ENCODE measurements at regions not wholly inside any gene's neighbourhood (a gene's known extent, or its start where the extent isn't known, plus 50 kb on each side); places are given as distances from the start of the nearest gene placed in this dataset.
"Not testable (repeated sequence)": the region's sequence is repeated elsewhere in the genome, so short reads cannot be mapped to it uniquely, and the experiment has no call there.

DNA sequence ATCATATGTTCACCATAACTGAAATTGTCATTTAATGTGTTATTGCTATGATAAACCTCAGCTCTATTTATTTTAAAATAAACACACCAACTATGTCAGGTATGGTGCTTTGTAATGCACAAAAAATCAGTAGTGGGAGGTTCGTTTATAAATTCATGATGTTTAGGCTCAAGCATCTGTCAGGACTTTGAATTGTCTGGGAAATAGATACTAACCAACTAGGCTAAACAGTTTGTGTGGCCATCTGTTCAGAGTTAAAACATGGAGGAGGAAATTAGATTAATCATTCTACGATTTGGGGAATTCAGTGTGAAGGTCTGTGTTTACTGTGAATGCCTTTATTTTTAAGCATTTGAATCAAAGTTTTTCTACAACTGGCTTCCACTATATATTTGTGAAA lies 212.6 kb upstream of the FZD8 start:
- DNase-seq (ENCODE audit: low spot score) = no peak

DNA sequence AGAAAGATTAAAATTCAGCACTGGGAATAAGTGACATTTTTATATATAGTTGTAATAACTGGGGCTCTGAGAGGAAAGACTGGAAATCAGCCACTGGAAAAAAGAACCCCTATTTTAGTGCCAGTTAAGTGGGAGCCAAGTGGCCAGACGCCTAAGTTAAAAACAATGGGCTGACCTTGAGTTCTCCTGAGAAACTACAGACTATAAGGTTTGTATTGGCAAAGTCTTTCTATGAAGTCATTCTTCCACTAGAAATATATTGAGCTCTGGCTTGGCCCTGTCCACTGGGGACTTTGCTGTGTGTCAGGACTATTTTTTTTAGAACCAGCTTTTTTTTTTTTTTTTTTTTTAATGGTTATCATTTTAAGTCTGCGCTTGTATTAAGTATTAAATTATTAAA lies 210.6 kb upstream of the FZD8 start:
- DNase-seq (ENCODE audit: low spot score) = no peak

DNA sequence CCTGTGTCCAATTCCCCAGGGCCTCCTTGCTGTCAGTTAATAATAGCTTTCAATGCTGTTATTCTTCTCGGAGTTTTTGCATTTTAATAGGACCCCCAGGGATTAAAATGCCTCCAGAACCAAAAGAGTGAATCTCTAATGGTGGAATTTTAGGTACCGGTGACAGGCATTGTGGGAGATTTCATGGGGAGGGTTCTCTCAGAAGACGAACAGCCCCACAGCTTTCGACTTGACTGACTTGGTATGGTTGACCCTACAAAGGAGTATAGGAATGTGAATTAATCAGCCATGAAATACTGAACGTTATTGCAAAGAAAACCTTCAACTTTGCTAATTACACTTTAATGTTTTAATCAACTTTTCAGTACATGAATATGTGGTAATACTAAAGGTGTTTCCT lies 206.3 kb upstream of the FZD8 start:
- DNase-seq (ENCODE audit: low spot score) = no peak

DNA sequence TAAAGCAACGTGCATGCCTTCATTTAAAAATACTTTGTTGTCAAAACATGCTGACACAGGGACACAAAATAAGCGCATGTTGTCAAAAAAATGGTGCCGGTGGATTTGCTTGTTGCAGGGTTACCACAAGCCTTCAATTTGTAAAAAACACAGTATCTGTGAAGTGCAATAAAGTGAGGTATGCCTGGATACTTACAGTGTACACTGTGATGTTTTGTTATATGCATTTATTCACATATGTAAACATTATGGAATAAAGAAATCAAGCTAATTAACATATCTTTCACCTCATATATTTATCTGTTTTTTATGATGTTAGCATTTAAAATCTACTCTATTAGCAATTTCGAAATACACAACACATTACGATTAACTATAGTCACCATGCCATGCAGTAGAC lies 202.6 kb upstream of the FZD8 start:
- no peak for DNase-seq (ENCODE audit: low spot score)

DNA sequence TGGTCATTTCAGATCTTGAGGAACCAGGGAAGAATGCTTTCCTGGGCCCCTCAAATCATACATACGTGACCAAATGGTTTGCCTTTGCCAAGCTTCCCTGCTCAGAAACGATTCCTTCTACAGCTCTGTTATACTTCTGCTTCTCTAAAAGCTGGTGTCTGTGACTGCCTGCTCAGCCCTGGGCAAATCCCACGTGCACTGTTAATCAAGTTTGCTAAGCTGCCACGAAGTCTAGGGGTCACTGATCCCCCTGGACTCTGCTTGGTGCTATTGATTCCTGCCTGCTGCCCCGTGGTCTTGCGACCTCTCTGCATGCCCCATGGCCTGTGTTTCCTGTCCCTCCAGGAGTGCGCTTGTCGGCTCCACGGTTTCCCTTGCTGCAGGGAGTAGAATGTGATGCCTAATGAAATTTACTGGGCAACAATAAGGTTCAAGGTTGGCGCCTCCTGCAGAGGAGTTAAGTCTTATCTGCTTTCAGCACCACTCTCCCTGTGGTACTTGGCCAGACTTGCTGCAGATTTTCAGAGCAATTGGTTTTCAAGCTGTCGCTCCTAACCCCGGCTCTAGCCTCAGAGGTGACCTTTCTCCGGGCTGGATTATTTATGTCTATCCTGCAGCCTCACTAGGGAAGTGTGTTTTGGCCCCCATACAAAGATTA lies 201.6 kb upstream of the FZD8 start:
- DNase-seq (ENCODE audit: low spot score) = no peak

DNA sequence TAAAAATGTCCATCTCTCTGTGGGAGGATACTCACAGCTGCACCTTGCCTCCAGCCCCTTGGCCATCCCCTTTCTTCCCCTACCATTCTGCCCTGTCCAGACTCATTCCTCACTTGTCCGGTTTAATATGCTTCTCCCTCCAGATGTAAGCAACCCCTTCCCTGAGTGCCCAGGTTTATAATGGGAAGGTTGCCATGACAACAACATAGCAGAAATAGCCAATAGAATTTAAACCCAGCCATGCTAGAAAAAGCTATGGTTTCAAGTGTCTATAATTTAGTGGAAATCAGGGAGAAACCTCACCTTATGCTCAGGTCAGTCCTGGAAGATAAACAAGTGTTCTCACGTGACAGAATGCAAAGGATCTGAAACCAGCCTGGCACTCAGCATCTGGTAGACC lies 196.0 kb upstream of the FZD8 start:
- no peak for DNase-seq (ENCODE audit: low spot score)

DNA sequence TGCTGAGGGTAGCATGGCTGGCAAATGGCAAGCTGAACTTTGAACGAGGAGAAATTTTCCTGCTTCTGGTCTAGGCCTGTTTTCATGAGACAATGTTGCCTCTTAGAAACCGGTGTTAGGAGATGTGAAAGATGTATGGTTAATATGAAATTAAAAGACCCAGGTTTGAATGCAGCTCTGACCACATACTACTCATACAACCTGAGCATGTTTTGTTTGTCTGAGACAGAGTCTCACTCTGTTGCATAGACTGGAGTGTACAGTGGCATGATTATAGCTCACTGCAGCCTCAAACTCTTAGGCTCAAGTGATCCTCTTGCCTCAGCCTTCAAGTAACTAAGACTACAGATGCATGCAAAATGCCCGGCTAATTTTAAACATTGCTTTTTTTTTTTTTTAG lies 193.4 kb upstream of the FZD8 start:
- no peak for DNase-seq (ENCODE audit: low spot score)

DNA sequence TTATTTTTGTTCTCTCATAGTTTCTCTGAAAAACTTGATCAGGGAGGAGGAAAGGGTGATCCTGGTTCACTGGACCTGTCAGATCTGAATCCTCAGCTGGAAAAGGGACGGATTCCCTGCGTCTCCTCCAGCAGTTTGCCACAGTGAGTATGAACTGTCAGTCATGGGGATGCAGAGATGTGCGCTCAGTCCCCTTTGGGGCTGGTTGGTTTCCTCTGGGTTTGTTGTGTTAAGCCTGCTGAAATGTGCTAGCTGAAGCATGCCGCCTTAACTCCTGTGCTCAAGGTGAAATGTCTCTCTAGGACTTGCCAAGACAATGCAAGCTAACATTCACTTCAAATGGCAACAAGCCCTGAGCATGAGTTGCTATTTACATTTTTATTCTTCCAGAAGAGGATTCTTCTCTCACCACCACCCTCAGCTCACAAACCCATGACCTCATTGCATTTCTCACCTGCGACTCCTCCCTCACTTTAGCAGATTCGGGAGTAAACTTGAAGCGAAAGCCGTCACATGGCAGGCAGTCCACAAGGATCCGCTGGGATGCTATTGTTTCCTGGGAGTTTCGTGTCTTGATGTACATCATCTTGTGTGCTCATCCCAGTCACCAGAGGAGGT lies 192.9 kb upstream of the FZD8 start:
- no peak for DNase-seq (ENCODE audit: low spot score)

DNA sequence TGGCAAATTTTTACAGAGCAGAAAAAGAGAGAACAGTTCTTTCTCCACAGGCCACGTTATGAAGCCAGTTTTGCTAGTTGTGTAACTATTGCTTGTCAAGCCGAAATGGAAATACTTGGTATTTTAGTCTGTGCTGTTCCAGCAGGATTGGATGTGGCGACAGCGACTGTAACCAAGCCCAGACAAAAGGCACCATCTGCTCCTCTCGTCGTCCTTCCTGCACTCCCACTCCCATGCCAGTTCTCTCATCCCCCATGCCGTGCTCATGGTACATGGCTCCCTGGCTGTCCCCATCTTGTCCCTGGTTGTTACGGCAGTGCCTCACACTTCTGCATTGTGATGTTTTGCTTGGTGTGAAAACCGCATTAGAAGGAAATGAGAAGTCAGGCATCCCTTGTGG lies 185.7 kb upstream of the FZD8 start:
- peak; percentile 76 for DNase-seq (ENCODE audit: low spot score)

DNA sequence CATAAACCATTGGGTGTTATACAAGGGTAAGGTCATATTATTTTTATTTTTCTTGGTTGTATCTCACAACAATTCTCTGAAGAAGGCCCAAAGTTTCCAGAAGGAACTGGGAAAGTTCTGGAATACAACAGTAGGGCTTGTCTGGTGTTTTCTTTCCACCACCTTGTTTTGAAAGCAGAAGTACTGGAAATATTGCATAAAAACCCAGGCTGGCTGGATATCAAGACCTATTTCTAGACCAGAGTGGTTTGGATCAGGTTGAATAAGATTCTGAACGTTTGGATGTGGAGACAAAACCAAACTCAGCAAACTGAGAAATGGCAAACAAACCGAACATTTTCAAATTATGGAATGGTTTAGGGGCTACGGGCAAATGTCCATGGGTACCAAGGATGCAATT lies 182.6 kb upstream of the FZD8 start:
- no peak for DNase-seq (ENCODE audit: low spot score)

DNA sequence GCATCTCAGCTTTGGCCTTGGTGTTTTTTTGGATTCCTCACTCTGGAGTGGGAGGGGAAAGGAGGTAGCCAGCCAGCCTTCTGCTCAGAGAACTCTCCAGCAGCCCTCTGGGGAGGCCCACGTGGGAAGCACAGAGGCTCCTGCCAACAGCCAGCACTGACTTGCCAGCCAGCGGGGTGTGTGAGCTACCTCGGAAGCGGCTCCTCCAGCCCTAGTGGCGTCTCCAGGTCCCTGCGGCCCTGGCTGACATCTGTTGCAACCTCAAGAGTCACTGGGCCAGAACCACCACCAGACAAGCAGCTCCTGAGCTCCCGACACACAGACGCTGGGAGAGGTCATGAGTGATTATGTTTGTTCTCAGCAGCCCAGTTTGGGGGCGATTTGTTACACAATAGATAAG lies 180.2 kb upstream of the FZD8 start:
- DNase-seq (ENCODE audit: low spot score) = peak; percentile 61

DNA sequence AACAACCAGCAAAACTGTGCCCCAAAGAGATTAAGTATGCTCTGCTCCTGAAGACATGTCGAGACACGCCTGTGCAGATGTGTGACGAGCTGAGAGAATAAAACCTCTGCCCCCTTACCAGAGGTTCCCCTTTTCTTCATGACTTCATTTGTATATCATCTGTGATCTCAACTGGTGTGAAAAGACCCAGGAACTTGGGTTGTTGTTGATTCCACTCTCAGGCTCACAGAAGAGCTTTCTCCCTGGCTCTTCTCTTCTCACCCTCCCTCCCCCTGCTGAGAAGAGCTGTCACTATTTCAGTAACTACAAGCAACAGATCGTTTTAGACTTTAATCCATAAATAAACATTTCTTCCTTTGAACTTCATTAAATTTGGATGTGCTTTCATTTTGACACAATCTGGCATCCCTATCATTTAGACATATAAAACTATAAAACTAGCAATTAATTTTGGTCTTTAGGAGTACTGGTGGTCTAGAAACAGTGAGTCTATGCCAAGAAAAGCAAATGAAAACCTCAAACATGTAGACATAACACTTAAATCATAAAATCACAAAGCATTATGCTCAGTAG lies 179.3 kb upstream of the FZD8 start:
- DNase-seq (ENCODE audit: low spot score) = no peak

DNA sequence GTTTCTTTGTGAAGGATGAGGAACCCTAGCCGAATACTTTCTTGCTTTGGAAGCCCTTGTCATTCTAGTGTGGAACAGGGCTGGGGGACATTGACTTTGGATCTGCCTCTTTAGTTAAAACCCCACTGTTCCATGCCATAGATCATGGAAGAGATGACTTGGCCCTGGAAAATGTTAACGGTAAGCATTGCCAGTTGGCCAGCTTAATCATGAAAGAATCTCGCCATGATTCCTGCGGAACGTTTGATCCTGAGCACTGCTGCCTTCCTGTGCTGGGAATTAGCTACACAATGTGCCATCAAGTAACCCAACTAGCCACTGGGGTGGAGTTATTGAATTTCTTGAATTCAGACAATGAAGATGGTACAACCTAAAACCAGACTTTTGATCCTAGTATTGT lies 177.6 kb upstream of the FZD8 start:
- DNase-seq (ENCODE audit: low spot score) = no peak

DNA sequence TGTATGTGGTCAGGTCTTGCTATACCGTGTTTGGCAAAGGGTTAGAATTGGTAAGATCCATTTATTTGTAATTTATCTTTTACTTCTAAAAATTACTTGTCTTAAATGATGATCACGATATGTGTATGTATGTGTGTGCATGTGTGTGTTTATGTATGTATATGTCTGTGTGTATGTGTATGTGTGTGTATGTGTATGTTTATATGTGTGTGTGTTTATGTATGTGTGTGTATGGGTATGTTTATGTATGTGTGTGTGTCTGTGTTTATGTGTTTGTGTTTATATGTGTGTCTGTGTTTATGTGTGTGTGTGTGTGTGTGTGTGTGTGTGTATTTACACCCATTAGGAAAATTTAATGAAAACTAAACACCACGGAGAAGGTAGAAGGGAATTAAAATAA lies 176.9 kb upstream of the FZD8 start:
- no peak for DNase-seq (ENCODE audit: low spot score)

DNA sequence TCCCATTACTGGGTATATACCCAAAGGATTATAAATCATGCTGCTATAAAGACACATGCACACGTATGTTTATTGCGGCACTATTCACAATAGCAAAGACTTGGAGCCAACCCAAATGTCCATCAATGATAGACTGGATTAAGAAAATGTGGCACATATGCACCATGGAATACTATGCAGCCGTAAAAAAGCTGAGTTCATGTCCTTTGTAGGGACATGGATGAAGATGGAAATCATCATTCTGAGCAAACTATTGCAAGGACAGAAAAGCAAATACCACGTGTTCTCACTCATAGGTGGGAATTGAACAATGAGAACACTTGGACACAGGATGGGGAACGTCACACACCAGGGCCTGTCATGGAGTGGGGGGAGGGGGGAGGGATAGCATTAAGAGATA lies 175.0 kb upstream of the FZD8 start:
- not testable (repeated sequence) for DNase-seq (ENCODE audit: low spot score)

DNA sequence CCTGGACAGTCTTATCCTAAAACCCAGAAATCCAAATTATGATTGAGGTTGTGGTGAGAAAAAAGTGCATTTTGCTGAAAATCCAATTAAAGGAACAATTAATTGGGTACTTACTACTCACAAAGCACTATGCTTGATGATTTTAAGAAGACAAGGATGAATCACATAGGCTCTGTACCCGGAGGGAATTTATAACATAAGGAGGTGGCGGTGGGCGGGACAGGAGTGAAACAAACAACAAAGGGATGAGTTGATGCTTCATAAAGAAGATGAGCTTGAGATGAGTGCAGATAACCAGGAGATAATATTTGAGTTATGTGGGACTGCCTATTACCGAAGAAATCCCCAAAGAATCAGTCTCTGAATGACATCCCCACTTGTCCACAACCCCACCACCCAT lies 171.1 kb upstream of the FZD8 start:
- DNase-seq (ENCODE audit: low spot score) = no peak

DNA sequence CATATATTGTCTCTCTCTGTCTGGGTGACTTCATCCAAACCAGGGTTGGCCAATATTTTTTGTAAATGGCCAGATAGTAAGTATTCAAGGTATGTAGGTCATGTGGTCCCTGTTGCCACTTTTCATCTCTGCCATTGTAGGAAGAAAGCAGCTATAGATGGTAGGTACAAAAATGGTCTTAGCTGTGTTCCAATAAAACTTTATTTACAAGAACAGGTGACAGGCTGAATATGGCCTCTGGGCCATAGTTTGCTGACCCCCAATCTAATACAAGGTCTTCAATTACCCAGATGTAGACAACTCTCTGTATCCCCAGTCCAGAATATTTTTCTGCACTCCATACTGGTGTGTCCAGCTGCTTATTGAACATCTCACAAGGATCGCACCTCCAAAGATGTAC lies 166.2 kb upstream of the FZD8 start:
- no peak for DNase-seq (ENCODE audit: low spot score)

DNA sequence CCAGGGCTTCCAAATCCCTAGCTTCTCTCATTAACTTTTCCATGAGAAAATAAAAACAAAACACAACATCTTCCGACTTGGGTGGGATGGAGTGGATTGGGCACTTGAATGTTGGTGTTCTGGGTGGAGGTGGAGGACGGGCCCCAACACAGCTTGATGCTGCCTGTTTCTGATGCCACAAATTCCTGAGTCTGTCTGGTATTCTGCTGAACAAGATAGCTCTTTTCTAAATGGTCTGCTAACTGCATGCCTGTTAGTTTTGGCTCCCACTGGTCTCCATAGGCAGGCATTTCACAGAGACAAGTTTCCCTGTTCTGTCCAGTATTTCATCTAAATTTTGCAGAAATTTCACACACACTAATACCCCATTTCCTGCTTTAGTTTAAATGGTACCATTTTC lies 160.9 kb upstream of the FZD8 start:
- no peak for DNase-seq (ENCODE audit: low spot score)

DNA sequence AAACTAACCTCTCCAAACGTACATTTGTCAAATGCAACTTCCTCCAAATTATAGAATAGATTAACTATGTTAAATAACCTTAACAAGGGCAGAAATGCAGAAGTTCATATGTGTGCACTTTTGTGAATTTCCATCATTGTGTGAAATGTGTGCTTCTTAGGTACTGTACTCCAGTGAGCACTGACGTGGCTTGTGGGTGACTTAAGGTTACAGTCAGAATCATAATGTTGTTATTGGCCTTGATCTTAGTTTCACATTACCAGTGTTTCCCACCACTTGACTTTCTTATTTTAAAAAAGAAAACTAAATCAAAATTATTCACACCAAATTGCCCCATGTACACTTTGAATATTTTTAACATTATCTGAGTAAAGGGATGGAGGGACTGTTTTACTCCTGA lies 155.1 kb upstream of the FZD8 start:
- no peak for DNase-seq (ENCODE audit: low spot score)

DNA sequence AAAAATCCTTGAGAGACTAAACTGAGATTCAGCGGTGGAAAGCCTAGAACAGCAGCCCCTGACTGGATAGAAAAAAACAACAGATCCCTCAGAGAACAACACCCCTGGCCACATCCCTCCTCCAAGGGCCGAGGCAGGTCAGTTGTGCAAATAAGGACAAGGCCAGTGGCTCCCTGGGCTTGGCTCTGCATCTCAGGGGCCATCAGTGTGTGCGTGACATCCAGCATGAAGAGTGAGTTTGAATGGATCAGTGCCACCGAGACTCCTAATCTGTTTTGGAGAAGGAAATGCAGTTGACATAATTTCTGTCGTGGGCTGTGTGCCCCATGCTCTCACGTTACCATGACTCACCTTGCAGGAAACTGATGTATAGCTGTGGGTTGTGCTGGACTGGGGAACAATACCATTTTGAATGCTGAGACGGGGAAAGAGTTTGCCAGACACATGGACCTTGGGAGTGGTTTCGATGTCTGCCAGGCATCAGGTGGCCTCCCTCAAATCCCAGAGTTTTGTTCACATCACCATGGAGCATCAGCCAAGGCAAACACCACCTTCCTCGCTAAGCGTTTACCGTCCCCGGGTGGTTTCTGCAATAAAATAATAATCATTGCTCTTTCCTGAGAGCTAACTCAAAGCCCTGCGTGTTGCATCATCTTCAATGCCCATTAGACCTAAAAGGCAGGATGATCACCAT lies 153.2 kb upstream of the FZD8 start:
- no peak for DNase-seq (ENCODE audit: low spot score)

DNA sequence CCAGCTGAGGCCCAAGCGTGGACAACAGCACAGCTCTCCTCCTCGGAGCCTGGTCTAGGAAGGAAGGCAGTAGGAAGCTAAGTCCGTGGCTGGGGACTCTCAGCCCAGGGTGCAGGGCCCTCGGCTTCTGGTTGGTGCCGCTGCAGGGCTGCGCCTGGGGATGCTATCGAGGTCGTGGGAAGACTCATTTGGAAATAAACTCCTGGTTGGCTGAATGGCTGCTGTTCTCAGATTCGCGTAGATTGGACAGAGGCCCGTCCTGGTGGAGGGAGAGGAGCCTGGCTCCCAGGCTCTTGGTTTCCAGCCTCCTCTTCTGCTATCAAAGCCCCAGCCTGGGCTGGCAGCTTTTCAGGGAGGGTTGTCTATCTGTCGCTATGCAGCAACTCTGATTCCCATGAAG lies 152.6 kb upstream of the FZD8 start:
- DNase-seq (ENCODE audit: low spot score) = no peak

DNA sequence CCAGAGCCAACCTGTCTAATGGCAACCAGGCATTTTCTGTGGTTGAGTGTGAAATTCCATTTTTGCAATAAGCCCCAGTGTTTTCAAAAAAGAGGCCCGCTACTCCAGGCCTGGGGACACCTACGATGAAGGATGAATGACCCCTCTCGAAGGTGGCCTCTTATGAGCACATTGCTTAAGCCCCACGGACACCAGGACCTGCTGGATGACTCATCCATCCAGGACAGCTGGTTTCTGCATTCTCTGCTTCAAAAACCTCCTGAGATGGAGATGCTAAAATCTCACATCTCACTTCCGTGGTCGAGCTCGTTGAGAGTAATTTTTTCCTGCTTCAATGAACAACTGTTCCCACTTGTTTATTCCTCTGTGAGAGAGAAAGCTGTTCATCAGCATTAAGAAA lies 150.2 kb upstream of the FZD8 start:
- no peak for DNase-seq (ENCODE audit: low spot score)

DNA sequence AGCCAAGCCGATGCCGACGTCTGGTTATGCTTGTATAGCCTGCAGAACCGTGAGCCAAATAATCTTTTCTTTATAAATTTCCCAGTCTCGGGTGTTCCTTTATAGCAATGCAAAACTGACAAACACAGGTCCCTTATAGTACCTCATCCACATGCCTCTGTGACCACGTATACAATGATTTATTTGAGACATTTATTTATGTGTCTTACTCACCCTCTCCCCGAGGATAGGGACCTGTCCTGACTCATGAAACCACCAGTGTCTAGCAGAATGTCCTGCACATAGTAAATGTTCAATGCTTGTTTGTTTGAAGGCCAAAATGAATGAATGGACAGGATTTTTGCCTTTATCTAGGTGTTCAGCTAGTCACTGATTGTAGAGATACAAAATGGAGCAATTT lies 147.9 kb upstream of the FZD8 start:
- no peak for DNase-seq (ENCODE audit: low spot score)

DNA sequence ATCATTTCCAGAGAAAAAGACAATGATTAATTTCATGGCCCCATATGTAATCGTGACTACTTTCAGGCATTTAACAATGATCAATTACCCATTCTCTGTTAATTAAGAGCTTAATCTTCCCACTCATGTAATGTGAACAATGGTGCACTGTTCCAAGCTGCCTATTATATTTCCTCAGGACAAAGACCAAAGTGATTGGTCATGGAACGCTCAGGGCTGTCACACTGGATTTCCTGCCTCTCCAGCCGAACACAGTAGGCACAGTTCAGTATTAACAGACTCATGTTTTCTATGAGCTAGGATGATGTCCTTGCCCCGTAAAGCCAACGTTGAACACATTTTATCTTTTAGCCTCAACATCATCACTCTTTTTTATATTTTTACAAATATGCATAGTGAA lies 142.7 kb upstream of the FZD8 start:
- DNase-seq (ENCODE audit: low spot score) = no peak

Data from cerebellar cortex (tissue), 1 donor.